ENCODE measurements at regions not wholly inside any gene's neighbourhood (a gene's known extent, or its start where the extent isn't known, plus 50 kb on each side); places are given as distances from the start of the nearest gene placed in this dataset.

DNA sequence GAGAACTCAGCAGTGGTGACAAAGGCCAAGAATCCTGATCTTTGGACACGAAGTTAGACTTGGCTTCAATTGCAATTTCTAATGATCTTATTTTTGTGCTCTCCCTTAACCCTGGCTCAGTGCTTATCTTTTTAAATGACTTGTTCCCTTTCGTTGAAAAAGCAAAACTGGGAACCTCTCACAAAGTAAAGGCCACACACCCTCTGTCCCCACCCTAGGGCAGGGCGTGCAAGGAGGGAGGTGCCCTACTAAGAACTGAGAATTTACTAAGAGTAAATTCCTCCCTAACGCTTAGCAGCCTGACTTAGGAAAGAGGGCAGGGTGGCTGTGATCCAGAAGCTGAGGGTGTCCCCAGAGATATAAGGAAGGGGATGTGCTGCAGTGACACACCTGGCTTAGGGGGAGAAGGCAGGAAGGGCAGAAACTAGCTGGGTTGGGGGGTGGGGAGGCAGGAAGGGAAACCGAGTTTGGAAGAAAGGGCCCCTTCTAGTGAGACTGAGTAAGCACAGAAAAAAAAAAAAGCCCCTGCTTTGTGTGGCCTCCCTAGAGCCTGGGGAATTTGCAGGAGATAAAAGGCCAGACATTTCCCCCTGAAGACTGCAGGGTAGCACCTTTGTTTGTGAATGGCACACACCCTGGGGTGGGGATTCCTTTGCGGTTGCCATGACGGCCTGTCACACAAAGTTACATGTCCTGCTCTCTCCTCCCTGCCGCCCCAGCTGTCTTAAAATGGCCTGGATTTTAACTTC lies 435.1 kb downstream of the EFNB2 start:
- Histone ChIP-seq H4K20me1 (ENCODE audit: insufficient read depth, low read length) (no peaks in the 10 kb centered on the region), H3K9me3 (ENCODE audit: insufficient read depth, low read length, severe bottlenecking) (no peaks in the 10 kb centered on the region), H3K27ac (ENCODE audit: low read length) (no peak overlapping the region), H3K36me3 (ENCODE audit: insufficient read depth, low read length) (no peaks in the 10 kb centered on the region), H2AFZ (ENCODE audit: low read depth, low read length) (no peak overlapping the region), H3K9ac (ENCODE audit: low read depth, low read length) (no peak overlapping the region), H3K79me2 (ENCODE audit: insufficient read depth, low read length) (no peaks in the 10 kb centered on the region), H3K4me3 (ENCODE audit: low read depth in 1 of 2, low read length in 2 of 2) (no peak overlapping the region), H3K4me1 (ENCODE audit: insufficient read depth, low read length) (peaks cover 6% of the 10 kb centered on the region; the same call in 1 of the 2 replicates), H3K4me2 (ENCODE audit: insufficient read depth, low read length) (no peak overlapping the region), H3K27me3 (ENCODE audit: insufficient read depth, low read length, poor library complexity) (no peaks in the 10 kb centered on the region)
- DNase-seq (peak; percentile 26), ATAC-seq (ENCODE audit: insufficient read depth, low read depth) (peak; percentile 48)
- TF ChIP-seq, protein P1, sequence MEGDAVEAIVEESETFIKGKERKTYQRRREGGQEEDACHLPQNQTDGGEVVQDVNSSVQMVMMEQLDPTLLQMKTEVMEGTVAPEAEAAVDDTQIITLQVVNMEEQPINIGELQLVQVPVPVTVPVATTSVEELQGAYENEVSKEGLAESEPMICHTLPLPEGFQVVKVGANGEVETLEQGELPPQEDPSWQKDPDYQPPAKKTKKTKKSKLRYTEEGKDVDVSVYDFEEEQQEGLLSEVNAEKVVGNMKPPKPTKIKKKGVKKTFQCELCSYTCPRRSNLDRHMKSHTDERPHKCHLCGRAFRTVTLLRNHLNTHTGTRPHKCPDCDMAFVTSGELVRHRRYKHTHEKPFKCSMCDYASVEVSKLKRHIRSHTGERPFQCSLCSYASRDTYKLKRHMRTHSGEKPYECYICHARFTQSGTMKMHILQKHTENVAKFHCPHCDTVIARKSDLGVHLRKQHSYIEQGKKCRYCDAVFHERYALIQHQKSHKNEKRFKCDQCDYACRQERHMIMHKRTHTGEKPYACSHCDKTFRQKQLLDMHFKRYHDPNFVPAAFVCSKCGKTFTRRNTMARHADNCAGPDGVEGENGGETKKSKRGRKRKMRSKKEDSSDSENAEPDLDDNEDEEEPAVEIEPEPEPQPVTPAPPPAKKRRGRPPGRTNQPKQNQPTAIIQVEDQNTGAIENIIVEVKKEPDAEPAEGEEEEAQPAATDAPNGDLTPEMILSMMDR (IDR thresholded peaks at IDR 0.05; ENCODE audit: borderline replicate concordance, extremely low read depth, low read length, poor library complexity, severe bottlenecking): no peak
- TF ChIP-seq EZH2 (IDR thresholded peaks at IDR 0.05; ENCODE audit: borderline replicate concordance, low read depth, low read length, severe bottlenecking): no peak

DNA sequence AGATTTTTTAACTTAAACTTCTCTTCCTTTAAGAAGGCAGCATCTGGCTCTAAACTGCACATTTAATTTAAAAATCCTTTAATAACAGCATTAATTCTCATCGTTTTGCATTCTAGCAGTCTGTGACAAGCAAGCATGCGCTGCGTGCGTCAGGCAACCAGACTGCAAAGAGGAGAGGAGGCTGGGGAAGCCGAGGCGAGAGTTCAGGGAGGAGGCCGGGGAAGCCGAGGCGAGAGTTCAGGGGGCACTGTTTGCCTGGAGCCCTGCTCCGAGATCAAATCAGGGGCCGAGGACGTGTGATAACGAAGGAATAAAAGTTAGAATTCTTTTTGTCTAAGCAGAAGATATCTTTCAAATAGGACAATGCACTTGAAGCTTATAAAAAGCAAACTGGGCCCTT lies 435.7 kb downstream of the EFNB2 start:
- no peak overlapping the region for H3K27ac ChIP-seq (ENCODE audit: low read length)
- H3K9ac ChIP-seq (ENCODE audit: low read depth, low read length): no peak overlapping the region
- H3K4me2 ChIP-seq (ENCODE audit: insufficient read depth, low read length): no peak overlapping the region

DNA sequence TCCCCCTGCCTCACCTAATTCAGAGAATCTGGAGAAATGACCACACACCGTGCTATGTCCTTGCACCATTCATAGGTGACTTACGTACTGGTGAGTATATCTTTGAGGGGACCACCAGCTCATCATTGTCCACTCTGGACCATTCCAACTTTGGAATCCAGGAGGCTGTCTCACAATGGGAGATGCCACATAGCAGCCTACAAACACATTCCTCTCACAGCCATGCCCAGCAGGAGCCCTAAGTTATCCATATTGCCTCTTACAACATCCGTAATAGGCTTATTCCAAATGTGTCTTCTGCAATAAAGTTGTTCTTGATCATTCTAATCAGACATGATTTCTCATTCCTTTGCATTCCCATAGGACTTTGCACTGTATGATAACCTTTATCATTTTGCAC lies 436.7 kb downstream of the EFNB2 start:
- Histone ChIP-seq H3K4me1 (ENCODE audit: insufficient read depth, low read length) (peaks cover 6% of the 10 kb centered on the region; the same call in 1 of the 2 replicates), H3K79me2 (ENCODE audit: insufficient read depth, low read length) (no peaks in the 10 kb centered on the region), H3K27me3 (ENCODE audit: insufficient read depth, low read length, poor library complexity) (no peaks in the 10 kb centered on the region), H3K9me3 (ENCODE audit: insufficient read depth, low read length, severe bottlenecking) (no peaks in the 10 kb centered on the region), H3K4me3 (ENCODE audit: low read depth in 1 of 2, low read length in 2 of 2) (no peak overlapping the region), H3K36me3 (ENCODE audit: insufficient read depth, low read length) (no peaks in the 10 kb centered on the region), H3K9ac (ENCODE audit: low read depth, low read length) (no peak overlapping the region), H2AFZ (ENCODE audit: low read depth, low read length) (no peak overlapping the region), H3K4me2 (ENCODE audit: insufficient read depth, low read length) (no peak overlapping the region), H4K20me1 (ENCODE audit: insufficient read depth, low read length) (no peaks in the 10 kb centered on the region), H3K27ac (ENCODE audit: low read length) (no peak overlapping the region)
- no peak for TF ChIP-seq EZH2 (IDR thresholded peaks at IDR 0.05; ENCODE audit: borderline replicate concordance, low read depth, low read length, severe bottlenecking)
- TF ChIP-seq, protein P1 (IDR thresholded peaks at IDR 0.05; ENCODE audit: borderline replicate concordance, extremely low read depth, low read length, poor library complexity, severe bottlenecking): no peak
- ATAC-seq (ENCODE audit: insufficient read depth, low read depth) (no peak), DNase-seq (no peak)

More for the DNA sequence above, 435.7 kb downstream of the EFNB2 start:
- TF ChIP-seq, protein P1 (IDR thresholded peaks at IDR 0.05; ENCODE audit: borderline replicate concordance, extremely low read depth, low read length, poor library complexity, severe bottlenecking): no peak
- no peak for TF ChIP-seq EZH2 (IDR thresholded peaks at IDR 0.05; ENCODE audit: borderline replicate concordance, low read depth, low read length, severe bottlenecking)
- Histone ChIP-seq H2AFZ (ENCODE audit: low read depth, low read length) (no peak overlapping the region), H3K36me3 (ENCODE audit: insufficient read depth, low read length) (no peaks in the 10 kb centered on the region), H4K20me1 (ENCODE audit: insufficient read depth, low read length) (no peaks in the 10 kb centered on the region), H3K9me3 (ENCODE audit: insufficient read depth, low read length, severe bottlenecking) (no peaks in the 10 kb centered on the region), H3K4me3 (ENCODE audit: low read depth in 1 of 2, low read length in 2 of 2) (no peak overlapping the region), H3K4me1 (ENCODE audit: insufficient read depth, low read length) (peaks cover 6% of the 10 kb centered on the region; the same call in 1 of the 2 replicates), H3K27me3 (ENCODE audit: insufficient read depth, low read length, poor library complexity) (no peaks in the 10 kb centered on the region), H3K79me2 (ENCODE audit: insufficient read depth, low read length) (no peaks in the 10 kb centered on the region)
- ATAC-seq (ENCODE audit: insufficient read depth, low read depth) (no peak), DNase-seq (no peak)
